Transverse colon (tissue), 4 donors: ENCODE measurements at regions not wholly inside any gene's neighbourhood (a gene's known extent, or its start where the extent isn't known, plus 50 kb on each side); places are given as distances from the start of the nearest gene placed in this dataset.

ENCODE experiments used
- DNase-seq: peaks from one replicate; pipeline ENCODE4 v3.0.0-alpha.2; 2019
- H3K27ac ChIP-seq, 4 donors: fragments of 200-600 bp; sonication (generic); 2 replicates each; pipeline ENCODE4 v1.5.1; 2016 to 2018; ENCODE audit warnings: inconsistent platforms in 4 of 4
- H3K27me3 ChIP-seq: fragments of 200-600 bp; sonication (generic); 2 replicates; pipeline ENCODE4 v1.5.1; 2017; ENCODE audit warnings: inconsistent platforms
- H3K36me3 ChIP-seq, 4 donors: fragments of 200-600 bp; sonication (generic); 2 replicates each; pipeline ENCODE4 v1.5.1; 2017 to 2019; ENCODE audit warnings: inconsistent platforms in 4 of 4
- H3K4me1 ChIP-seq, 4 donors: fragments of 200-600 bp; sonication (generic); 2 replicates each; pipeline ENCODE4 v1.5.1; 2017 to 2020; ENCODE audit warnings: inconsistent platforms in 4 of 4
- H3K4me3 ChIP-seq, 4 donors: fragments of 200-600 bp; sonication (generic); 1 replicate in 1 of 4; 2 replicates in 3 of 4; pipeline versions ENCODE4 v1.5.1 to v1.6.1; 2017 to 2019; ENCODE audit warnings: inconsistent platforms in 4 of 4
- H3K9me3 ChIP-seq, 2 donors: fragments of 200-600 bp; sonication (generic); 2 replicates each; pipeline ENCODE4 v1.5.1; 2017 to 2019; ENCODE audit warnings: inconsistent platforms in 2 of 2
- EP300 ChIP-seq: sonication (generic); formaldehyde crosslinking; IDR thresholded peaks from one replicate; pipeline ENCODE4 v1.6.1; 2017; ENCODE audit warnings: antibody characterized with exemption, low read depth
- POLR2A ChIP-seq: fragments of 450-650 bp; IDR thresholded peaks from one replicate; pipeline ENCODE4 v1.6.1; 2016; ENCODE audit warnings: antibody characterized with exemption, mild to moderate bottlenecking, moderate library complexity
- POLR2AphosphoS5 ChIP-seq, 3 donors: sonication (generic); formaldehyde crosslinking; IDR thresholded peaks; one replicate each; pipeline ENCODE4 v1.6.1; 2016; ENCODE audit warnings: antibody characterized with exemption in 3 of 3
- WGBS, 2 donors: methylation state at CpG; one replicate each; pipeline ENCODE4 v1.1.5; 2018; ENCODE audit warnings: low coverage in 1 of 2; 5-methylcytosine and 5-hydroxymethylcytosine counted together
- in situ Hi-C, 4 donors: fragments of 200-750 bp; cut with MboI; loops; one replicate each; pipeline versions ENCODE4 v1.15.0 to v1.15.1; 2017; ENCODE audit warnings: low sequenced_read_pairs in 3 of 4, low pct_ligation_motif_present in 1 of 4, low pct_unique_long_range_greater_than_20kb in 1 of 4
- intact Hi-C: fragments of 100-400 bp; cut with DNase I; formaldehyde crosslinking; loops from one replicate; pipeline ENCODE4 v1.15.1; 2023; ENCODE audit warnings: low total_unique reads
- TF ChIP-seq, protein P1 (sequence below), 5 experiments: fragments of 200-600 bp in 3 of 5; fragments of 450-650 bp in 2 of 5; sonication (generic) in 3 of 5; IDR thresholded peaks; 1 replicate in 2 of 5; 2 replicates in 3 of 5; pipeline ENCODE4 v1.5.1; 2016 to 2017; ENCODE audit warnings: antibody characterized with exemption in 5 of 5, inconsistent platforms in 3 of 5, mild to moderate bottlenecking in 2 of 5, moderate library complexity in 1 of 5

DNA sequence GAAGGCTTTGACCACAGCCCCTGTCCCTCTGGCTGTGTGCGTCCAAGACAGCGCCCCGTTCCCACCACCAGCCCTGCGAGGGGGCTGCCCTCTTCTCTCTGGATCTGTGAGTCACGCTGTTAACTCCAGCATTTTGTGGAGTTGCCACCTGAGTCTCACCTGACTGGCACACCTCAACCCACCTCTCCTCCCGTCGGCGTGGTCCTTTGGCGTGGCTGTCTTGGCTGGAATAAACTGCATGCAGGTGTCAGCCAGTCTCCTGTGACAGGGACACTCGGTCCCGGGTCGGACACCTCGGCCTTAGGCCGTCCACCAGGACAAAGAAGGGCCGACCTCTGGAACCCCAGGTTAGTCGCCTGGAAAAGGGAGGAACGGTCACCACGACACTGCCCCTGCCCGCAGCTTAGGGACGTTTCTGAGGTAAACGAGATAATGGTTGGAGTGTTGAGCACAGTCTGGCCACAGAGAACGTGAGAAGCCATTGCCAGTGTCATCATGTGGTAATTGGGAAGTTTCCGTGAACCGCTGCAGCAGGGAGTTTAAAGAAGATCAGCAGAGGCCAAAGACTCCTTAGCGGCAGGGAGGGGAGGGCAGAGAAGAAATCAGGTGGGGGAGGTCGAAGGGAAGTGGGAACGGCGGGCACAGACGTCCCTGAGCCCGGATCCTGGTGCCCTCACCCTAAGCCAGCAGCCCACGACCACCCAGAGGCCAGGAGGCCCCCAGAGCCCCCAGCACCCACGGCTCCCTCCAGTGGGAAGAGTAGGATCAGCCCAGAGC, 73.6 kb upstream of the FAM20C start:
- DNase-seq: no peak
- intact Hi-C loops (no loop called here), in situ Hi-C loops (no loop called here)
- Histone ChIP-seq H3K27ac (peak overlapping the region; percentile 15 to 65 (median 32)), H3K9me3 (no peaks in the 10 kb centered on the region), H3K4me1 (peaks cover 0 to 26% (median 5%) of the 10 kb centered on the region in 4 donors), H3K4me3 (no peak overlapping the region), H3K27me3 (peaks cover 19% of the 10 kb centered on the region), H3K36me3 (no peaks in the 10 kb centered on the region)
- TF ChIP-seq POLR2A (no peak), EP300 (no peak), POLR2AphosphoS5 (IDR thresholded peaks at IDR 0.05) (no peak)
- TF ChIP-seq, protein P1, sequence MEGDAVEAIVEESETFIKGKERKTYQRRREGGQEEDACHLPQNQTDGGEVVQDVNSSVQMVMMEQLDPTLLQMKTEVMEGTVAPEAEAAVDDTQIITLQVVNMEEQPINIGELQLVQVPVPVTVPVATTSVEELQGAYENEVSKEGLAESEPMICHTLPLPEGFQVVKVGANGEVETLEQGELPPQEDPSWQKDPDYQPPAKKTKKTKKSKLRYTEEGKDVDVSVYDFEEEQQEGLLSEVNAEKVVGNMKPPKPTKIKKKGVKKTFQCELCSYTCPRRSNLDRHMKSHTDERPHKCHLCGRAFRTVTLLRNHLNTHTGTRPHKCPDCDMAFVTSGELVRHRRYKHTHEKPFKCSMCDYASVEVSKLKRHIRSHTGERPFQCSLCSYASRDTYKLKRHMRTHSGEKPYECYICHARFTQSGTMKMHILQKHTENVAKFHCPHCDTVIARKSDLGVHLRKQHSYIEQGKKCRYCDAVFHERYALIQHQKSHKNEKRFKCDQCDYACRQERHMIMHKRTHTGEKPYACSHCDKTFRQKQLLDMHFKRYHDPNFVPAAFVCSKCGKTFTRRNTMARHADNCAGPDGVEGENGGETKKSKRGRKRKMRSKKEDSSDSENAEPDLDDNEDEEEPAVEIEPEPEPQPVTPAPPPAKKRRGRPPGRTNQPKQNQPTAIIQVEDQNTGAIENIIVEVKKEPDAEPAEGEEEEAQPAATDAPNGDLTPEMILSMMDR (IDR thresholded peaks at IDR 0.05): no peak
- WGBS, 2 donors: 54 to 65% methylated on average over 7 to 32 of the region's 32 CpGs

DNA sequence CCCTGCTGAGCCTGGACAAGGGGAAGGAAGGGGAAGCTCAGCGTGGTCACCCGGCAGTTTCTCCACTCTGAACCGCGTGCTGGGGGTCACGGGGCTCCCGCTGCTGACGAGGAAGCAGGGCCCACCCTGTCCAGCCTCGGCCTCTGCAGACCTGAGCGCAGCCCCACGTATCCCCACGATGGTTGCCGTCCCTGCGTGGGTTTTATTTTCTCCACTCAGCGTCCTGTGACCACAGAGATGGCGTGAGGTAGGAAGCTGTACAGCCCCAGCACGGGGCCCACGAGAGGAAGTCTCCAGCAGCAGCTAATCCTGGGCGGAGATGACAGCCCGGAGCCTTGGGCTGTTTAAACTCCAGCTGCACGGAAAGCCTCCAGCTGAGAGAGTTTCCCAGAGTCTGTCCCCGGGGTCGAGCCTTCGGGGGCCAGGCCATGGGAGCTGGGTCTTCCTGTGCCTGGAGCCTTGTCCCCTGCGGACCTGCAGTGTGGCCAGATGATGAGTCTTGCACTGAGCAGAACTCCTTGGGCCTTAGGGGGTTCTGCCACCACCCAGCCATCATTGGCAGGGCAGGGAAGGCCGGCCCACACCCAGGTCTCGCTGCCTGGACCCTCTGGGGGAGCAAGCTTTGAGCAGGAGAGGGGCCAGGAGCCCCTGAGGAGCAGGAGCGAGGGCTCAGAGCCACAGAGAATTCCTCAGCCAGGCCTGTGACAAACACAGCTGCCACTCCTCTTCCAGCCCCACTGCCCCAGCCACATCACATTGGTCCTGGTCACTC, 72.8 kb upstream of the FAM20C start:
- peaks cover 19% of the 10 kb centered on the region for H3K27me3 ChIP-seq
- peak; percentile 41 for DNase-seq
- no peaks in the 10 kb centered on the region for H3K36me3 ChIP-seq
- H3K27ac ChIP-seq: peak overlapping the region; percentile 15 to 65 (median 32)
- in situ Hi-C loops: no loop called here
- WGBS, 2 donors: 57% methylated on average over 27 of the region's 27 CpGs; no CpG with 5 or more reads in 1 of the 2 donors
- H3K4me1 ChIP-seq: peaks cover 0 to 26% (median 5%) of the 10 kb centered on the region in 4 donors
- no peak overlapping the region for H3K4me3 ChIP-seq
- no peaks in the 10 kb centered on the region for H3K9me3 ChIP-seq
- TF ChIP-seq, protein P1 (IDR thresholded peaks at IDR 0.05): no peak
- TF ChIP-seq POLR2A (no peak), POLR2AphosphoS5 (IDR thresholded peaks at IDR 0.05) (no peak)
- intact Hi-C loops: no loop called here

DNA sequence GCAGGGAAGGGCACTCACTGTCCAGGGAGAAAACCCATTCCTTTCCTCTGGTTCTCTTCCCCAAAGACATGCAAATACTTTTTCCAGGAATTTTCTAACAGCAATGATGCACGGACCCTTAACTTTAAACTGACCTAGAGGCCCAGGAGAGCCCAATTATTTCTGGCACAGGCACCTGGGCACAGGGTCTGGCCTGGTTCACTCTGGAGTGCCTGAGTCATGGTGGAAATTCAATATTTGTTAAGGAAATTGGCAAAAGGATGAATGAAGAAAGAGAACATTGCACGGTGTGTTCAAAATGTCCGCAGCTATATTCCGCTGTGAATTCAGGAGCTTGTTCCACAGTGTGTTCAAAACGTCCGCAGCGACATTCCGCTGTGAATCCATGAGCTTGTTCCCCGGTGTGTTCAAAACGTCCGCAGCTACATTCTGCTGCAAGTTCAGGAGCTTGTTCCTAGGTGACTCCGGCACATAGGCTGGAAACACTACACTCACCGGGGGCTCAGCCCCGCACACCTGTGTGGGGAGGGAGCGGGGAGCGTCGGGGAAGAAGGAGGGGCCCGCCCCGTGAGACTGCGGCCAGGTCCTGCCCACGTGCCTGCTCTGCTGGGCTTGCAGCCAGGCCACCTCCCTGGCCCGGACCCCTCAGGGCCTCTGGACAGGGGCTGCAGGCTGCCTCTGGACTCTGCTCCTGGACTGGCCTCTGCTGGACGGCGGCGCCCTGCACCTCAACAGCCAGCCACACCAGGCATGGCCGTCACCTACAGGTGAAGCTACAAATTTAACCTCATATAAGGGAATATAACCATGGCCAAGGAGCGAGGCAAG, 72.0 kb upstream of the FAM20C start:
- intact Hi-C loops (no loop called here), in situ Hi-C loops (no loop called here)
- WGBS, 2 donors: 70 to 87% methylated on average over 3 to 17 of the region's 27 CpGs
- no peak overlapping the region for H3K4me3 ChIP-seq
- H3K27me3 ChIP-seq: peaks cover 19% of the 10 kb centered on the region
- DNase-seq: no peak
- no peaks in the 10 kb centered on the region for H3K36me3 ChIP-seq
- no peak for TF ChIP-seq POLR2AphosphoS5 (IDR thresholded peaks at IDR 0.05)
- TF ChIP-seq POLR2A: no peak
- no peak for TF ChIP-seq EP300
- TF ChIP-seq, protein P1 (IDR thresholded peaks at IDR 0.05): no peak
- peak overlapping the region in 3 of 4 donors; percentile 15 to 65 (median 41) for H3K27ac ChIP-seq
- no peaks in the 10 kb centered on the region for H3K9me3 ChIP-seq
- peaks cover 0 to 23% (median 5%) of the 10 kb centered on the region in 4 donors for H3K4me1 ChIP-seq
